ENCODE measurements at regions not wholly inside any gene's neighbourhood (a gene's known extent, or its start where the extent isn't known, plus 50 kb on each side); places are given as distances from the start of the nearest gene placed in this dataset.

DNA sequence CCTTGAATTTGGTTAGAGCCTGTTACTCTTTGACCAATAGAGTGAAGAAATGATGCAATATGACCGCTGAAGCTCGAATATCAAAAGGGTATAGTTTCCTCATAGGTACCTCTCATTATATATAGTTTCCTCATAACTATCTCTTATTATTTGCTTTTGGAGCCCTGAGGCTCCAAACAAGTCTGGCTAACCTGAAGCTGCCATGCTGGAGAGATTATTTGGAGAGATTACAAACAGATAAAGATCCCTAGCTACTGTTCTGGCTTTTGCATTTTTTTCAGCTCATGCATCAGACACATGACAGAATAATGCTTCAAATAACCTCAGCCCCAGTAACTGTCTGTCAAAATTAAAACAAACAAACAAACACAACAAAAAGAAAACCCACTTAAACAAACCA is 65.4 kb upstream of the CHRM2 start:
- H3K14ac ChIP-seq (replicated peaks; ENCODE audit: low read depth, low read length) = no peak overlapping the region
- no peak overlapping the region for H2AFZ ChIP-seq (replicated peaks; ENCODE audit: low read length, poor library complexity)
- H2BK20ac ChIP-seq (ENCODE audit: low read depth, low read length) = no peak overlapping the region
- no peaks in the 10 kb centered on the region for H3K79me1 ChIP-seq (ENCODE audit: low read depth in 1 of 2, low read length in 2 of 2)
- intact Hi-C loops (cut with micrococcal nuclease) (no loop called here), in situ Hi-C loops (cut with MboI; ENCODE audit: low sequenced_read_pairs) (no loop called here), dilution Hi-C loops (cut with HindIII; ENCODE audit: low sequenced_read_pairs, unreplicated experiment) (no loop called here)
- no peak overlapping the region for H2BK120ac ChIP-seq (ENCODE audit: low read depth, low read length)
- H2AK5ac ChIP-seq (ENCODE audit: low read depth, low read length) = no peak overlapping the region
- H3K4ac ChIP-seq (ENCODE audit: low read depth, low read length) = no peak overlapping the region
- no peak overlapping the region for H2AK9ac ChIP-seq (replicated peaks; ENCODE audit: low read depth, low read length, poor library complexity)
- no peak overlapping the region for H3K56ac ChIP-seq (ENCODE audit: extremely low read depth, insufficient read depth, low read length)
- no peaks in the 10 kb centered on the region for H3K4me1 ChIP-seq (ENCODE audit: control insufficient read depth, insufficient read depth, low read length)
- ATAC-seq (ENCODE audit: low read depth) (no peak), DNase-seq (no peak)
- no TSS peak for BruUV-seq (replicated peaks)
- ChIA-PET POLR2A (ENCODE audit: unreplicated experiment) (no interaction called here), CTCF (no interaction called here)
- H3K4me3 ChIP-seq (ENCODE audit: insufficient read depth, low read depth, low read length) = no peak overlapping the region
- no peaks in the 10 kb centered on the region for H4K20me1 ChIP-seq (ENCODE audit: insufficient read depth, low read length)
- H4K8ac ChIP-seq (ENCODE audit: low read depth in 2 of 2, low read length in 2 of 2) = no peak overlapping the region
- no peaks in the 10 kb centered on the region for H3K36me3 ChIP-seq (ENCODE audit: control insufficient read depth, insufficient read depth, low read length)
- no peak overlapping the region for H4K91ac ChIP-seq (ENCODE audit: insufficient read depth, low read depth, low read length)
- no peaks in the 10 kb centered on the region for H3K9me1 ChIP-seq (ENCODE audit: insufficient read depth, low read length)
- TF ChIP-seq MXI1 (IDR thresholded peaks at IDR 0.05; ENCODE audit: borderline replicate concordance, low read depth, low read length) = no peak
- TF ChIP-seq MAZ (IDR thresholded peaks at IDR 0.05; ENCODE audit: borderline replicate concordance, low read depth, low read length) = no peak
- TF ChIP-seq, protein P1, sequence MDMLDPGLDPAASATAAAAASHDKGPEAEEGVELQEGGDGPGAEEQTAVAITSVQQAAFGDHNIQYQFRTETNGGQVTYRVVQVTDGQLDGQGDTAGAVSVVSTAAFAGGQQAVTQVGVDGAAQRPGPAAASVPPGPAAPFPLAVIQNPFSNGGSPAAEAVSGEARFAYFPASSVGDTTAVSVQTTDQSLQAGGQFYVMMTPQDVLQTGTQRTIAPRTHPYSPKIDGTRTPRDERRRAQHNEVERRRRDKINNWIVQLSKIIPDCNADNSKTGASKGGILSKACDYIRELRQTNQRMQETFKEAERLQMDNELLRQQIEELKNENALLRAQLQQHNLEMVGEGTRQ (IDR thresholded peaks at IDR 0.05; ENCODE audit: low read depth, low read length) = no peak
- TF ChIP-seq SMC3 (IDR thresholded peaks at IDR 0.05; ENCODE audit: low read depth, low read length) = no peak
- no peak for TF ChIP-seq POLR2A (IDR thresholded peaks at IDR 0.05; ENCODE audit: low read depth, low read length)
- TF ChIP-seq RAD21 (IDR thresholded peaks at IDR 0.05; ENCODE audit: low read length) = no peak
- TF ChIP-seq, protein P2, sequence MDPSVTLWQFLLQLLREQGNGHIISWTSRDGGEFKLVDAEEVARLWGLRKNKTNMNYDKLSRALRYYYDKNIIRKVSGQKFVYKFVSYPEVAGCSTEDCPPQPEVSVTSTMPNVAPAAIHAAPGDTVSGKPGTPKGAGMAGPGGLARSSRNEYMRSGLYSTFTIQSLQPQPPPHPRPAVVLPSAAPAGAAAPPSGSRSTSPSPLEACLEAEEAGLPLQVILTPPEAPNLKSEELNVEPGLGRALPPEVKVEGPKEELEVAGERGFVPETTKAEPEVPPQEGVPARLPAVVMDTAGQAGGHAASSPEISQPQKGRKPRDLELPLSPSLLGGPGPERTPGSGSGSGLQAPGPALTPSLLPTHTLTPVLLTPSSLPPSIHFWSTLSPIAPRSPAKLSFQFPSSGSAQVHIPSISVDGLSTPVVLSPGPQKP (IDR thresholded peaks at IDR 0.05; ENCODE audit: borderline replicate concordance, low read depth, low read length) = no peak
- TF ChIP-seq, protein P3, sequence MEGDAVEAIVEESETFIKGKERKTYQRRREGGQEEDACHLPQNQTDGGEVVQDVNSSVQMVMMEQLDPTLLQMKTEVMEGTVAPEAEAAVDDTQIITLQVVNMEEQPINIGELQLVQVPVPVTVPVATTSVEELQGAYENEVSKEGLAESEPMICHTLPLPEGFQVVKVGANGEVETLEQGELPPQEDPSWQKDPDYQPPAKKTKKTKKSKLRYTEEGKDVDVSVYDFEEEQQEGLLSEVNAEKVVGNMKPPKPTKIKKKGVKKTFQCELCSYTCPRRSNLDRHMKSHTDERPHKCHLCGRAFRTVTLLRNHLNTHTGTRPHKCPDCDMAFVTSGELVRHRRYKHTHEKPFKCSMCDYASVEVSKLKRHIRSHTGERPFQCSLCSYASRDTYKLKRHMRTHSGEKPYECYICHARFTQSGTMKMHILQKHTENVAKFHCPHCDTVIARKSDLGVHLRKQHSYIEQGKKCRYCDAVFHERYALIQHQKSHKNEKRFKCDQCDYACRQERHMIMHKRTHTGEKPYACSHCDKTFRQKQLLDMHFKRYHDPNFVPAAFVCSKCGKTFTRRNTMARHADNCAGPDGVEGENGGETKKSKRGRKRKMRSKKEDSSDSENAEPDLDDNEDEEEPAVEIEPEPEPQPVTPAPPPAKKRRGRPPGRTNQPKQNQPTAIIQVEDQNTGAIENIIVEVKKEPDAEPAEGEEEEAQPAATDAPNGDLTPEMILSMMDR (conservative IDR thresholded peaks at IDR 0.05; ENCODE audit: low read depth, low read length) = no peak
- TF ChIP-seq RCOR1 (IDR thresholded peaks at IDR 0.05; ENCODE audit: insufficient replicate concordance, low read length) = no peak
- no peak for TF ChIP-seq FOS (IDR thresholded peaks at IDR 0.05; ENCODE audit: low read depth, low read length)
- TF ChIP-seq CHD1 (IDR thresholded peaks at IDR 0.05; ENCODE audit: low read depth, low read length) = no peak
- no peak for TF ChIP-seq RFX5 (IDR thresholded peaks at IDR 0.05; ENCODE audit: low read depth, low read length)
- no peak for TF ChIP-seq MAFK (IDR thresholded peaks at IDR 0.05; ENCODE audit: low read depth, low read length)
- TF ChIP-seq NFE2L2 (IDR thresholded peaks at IDR 0.05; ENCODE audit: low read depth, low read length) = no peak
- TF ChIP-seq BHLHE40 (IDR thresholded peaks at IDR 0.05; ENCODE audit: low read depth, low read length) = no peak
- no peak for TF ChIP-seq CEBPB (IDR thresholded peaks at IDR 0.05; ENCODE audit: low read depth, low read length)
- H3K9me3 ChIP-seq (ENCODE audit: control insufficient read depth, insufficient read depth, low read length) = no peaks in the 10 kb centered on the region
- H3K23ac ChIP-seq (ENCODE audit: low read depth, low read length) = no peak overlapping the region
- no peak overlapping the region for H3K4me2 ChIP-seq (ENCODE audit: low read depth, low read length)
- H3K18ac ChIP-seq (ENCODE audit: low read depth, low read length) = no peak overlapping the region
- H4K5ac ChIP-seq (ENCODE audit: low read depth, low read length) = no peak overlapping the region
- no peak overlapping the region for H3K27ac ChIP-seq (ENCODE audit: insufficient read depth, low read length)
- H2BK5ac ChIP-seq (ENCODE audit: low read depth, low read length, poor library complexity, severe bottlenecking) = no peak overlapping the region
- WGBS, 2 experiments (ENCODE audit: extremely low coverage in 2 of 2, insufficient read length in 1 of 2) = no CpG with 5 or more reads among the region's 2 CpGs
- no peaks in the 10 kb centered on the region for H3K27me3 ChIP-seq (ENCODE audit: control insufficient read depth, insufficient read depth, low read length)
- no peak overlapping the region for H3K9ac ChIP-seq (ENCODE audit: low read depth, low read length)
- H2BK15ac ChIP-seq (ENCODE audit: low read depth, low read length) = no peak overlapping the region
